Mesenchymal stem cell (in vitro differentiated cells and primary cell): ENCODE measurements at regions not wholly inside any gene's neighbourhood (a gene's known extent, or its start where the extent isn't known, plus 50 kb on each side); places are given as distances from the start of the nearest gene placed in this dataset.

Source experiments
- DNase-seq: peaks from one replicate; pipeline ENCODE4 v3.0.0-alpha.2; 2013
- H2AFZ ChIP-seq: one replicate; pipeline ENCODE4 v1.6.1; 2013; ENCODE audit warnings: low read depth, mild to moderate bottlenecking, control low read depth, inconsistent platforms, low read length, moderate library complexity
- H2AK5ac ChIP-seq: 2 replicates; pipeline ENCODE4 v1.6.1; 2013; ENCODE audit warnings: low read length, moderate library complexity, mild to moderate bottlenecking, inconsistent platforms; ENCODE audit not compliant: severe bottlenecking
- H2BK120ac ChIP-seq: one replicate; pipeline ENCODE4 v1.6.1; 2013; ENCODE audit warnings: low read depth, mild to moderate bottlenecking, inconsistent platforms, low read length, moderate library complexity
- H2BK12ac ChIP-seq, 2 experiments: one replicate each; pipeline ENCODE4 v1.6.1; 2013; ENCODE audit warnings: inconsistent platforms in 2 of 2, low read length in 2 of 2, mild to moderate bottlenecking in 2 of 2, moderate library complexity in 2 of 2, control low read depth in 1 of 2
- H2BK15ac ChIP-seq: one replicate; pipeline ENCODE4 v1.6.1; 2013; ENCODE audit warnings: mild to moderate bottlenecking, low read depth, inconsistent platforms; ENCODE audit not compliant: poor library complexity, severe bottlenecking
- H2BK5ac ChIP-seq: 2 replicates; pipeline ENCODE4 v1.6.1; 2013; ENCODE audit warnings: low read depth, mild to moderate bottlenecking, low read length, control low read depth, inconsistent platforms; ENCODE audit not compliant: poor library complexity, severe bottlenecking
- H3K14ac ChIP-seq, 2 experiments: one replicate each; pipeline ENCODE4 v1.6.1; 2013; ENCODE audit warnings: inconsistent platforms in 2 of 2, low read length in 2 of 2, control low read depth in 1 of 2, mild to moderate bottlenecking in 1 of 2, moderate library complexity in 1 of 2
- H3K18ac ChIP-seq, 2 experiments: one replicate each; pipeline ENCODE4 v1.6.1; 2013; ENCODE audit warnings: inconsistent platforms in 2 of 2, low read length in 2 of 2, control low read depth in 1 of 2, low read depth in 1 of 2, mild to moderate bottlenecking in 1 of 2
- H3K23ac ChIP-seq, 2 experiments: one replicate each; pipeline ENCODE4 v1.6.1; 2013; ENCODE audit warnings: inconsistent platforms in 2 of 2, low read length in 2 of 2, mild to moderate bottlenecking in 2 of 2, moderate library complexity in 2 of 2, control low read depth in 1 of 2
- H3K27ac ChIP-seq: 2 replicates; pipeline ENCODE4 v1.5.1; 2013; ENCODE audit warnings: mild to moderate bottlenecking, moderate library complexity, low read length, control low read depth, inconsistent platforms; ENCODE audit not compliant: poor library complexity, severe bottlenecking
- H3K27me3 ChIP-seq, 2 experiments: 2 replicates each; pipeline versions ENCODE4 v1.6.1 to v1.7.0; 2013; ENCODE audit warnings: low read length in 2 of 2, mild to moderate bottlenecking in 2 of 2, moderate library complexity in 2 of 2, control low read depth in 1 of 2, inconsistent platforms in 1 of 2; ENCODE audit not compliant: control insufficient read depth in 1 of 2, insufficient read depth in 1 of 2
- H3K36me3 ChIP-seq, 2 experiments: 2 replicates each; pipeline versions ENCODE4 v1.6.1 to v1.7.0; 2013; ENCODE audit warnings: low read length in 2 of 2, control low read depth in 1 of 2, inconsistent platforms in 1 of 2, low read depth in 1 of 2, mild to moderate bottlenecking in 1 of 2; ENCODE audit not compliant: insufficient read depth in 2 of 2, control insufficient read depth in 1 of 2
- H3K4ac ChIP-seq, 2 experiments: one replicate each; pipeline ENCODE4 v1.6.1; 2013; ENCODE audit warnings: inconsistent platforms in 2 of 2, low read length in 2 of 2, mild to moderate bottlenecking in 2 of 2, moderate library complexity in 2 of 2, control low read depth in 1 of 2, low read depth in 1 of 2
- H3K4me1 ChIP-seq: 2 replicates; pipeline ENCODE4 v1.6.1; 2013; ENCODE audit warnings: low read depth, low read length, control low read depth; ENCODE audit not compliant: control insufficient read depth, insufficient read depth
- H3K4me2 ChIP-seq: 2 replicates; pipeline ENCODE4 v1.6.1; 2013; ENCODE audit warnings: low read length, mild to moderate bottlenecking, inconsistent platforms; ENCODE audit not compliant: poor library complexity, severe bottlenecking
- H3K4me3 ChIP-seq, 2 experiments: 2 replicates each; pipeline versions ENCODE4 v1.5.1 to v1.7.0; 2013; ENCODE audit warnings: low read length in 2 of 2, mild to moderate bottlenecking in 2 of 2, control low read depth in 1 of 2, low read depth in 1 of 2; ENCODE audit not compliant: insufficient read depth in 1 of 2
- H3K79me1 ChIP-seq: replicated peaks from 2 replicates; pipeline ENCODE4 v1.6.1; 2013; ENCODE audit warnings: mild to moderate bottlenecking, control low read depth, low read length, inconsistent platforms; ENCODE audit not compliant: poor library complexity, severe bottlenecking
- H3K9ac ChIP-seq: 2 replicates; pipeline ENCODE4 v1.7.0; 2013; ENCODE audit warnings: mild to moderate bottlenecking, low read length, moderate library complexity
- H3K9me3 ChIP-seq: 2 replicates; pipeline ENCODE4 v1.7.0; 2013; ENCODE audit warnings: mild to moderate bottlenecking, low read length; ENCODE audit not compliant: control insufficient read depth
- H4K8ac ChIP-seq: one replicate; pipeline ENCODE4 v1.6.1; 2013; ENCODE audit warnings: inconsistent platforms, mild to moderate bottlenecking, low read length, moderate library complexity
- H4K91ac ChIP-seq: one replicate; pipeline ENCODE4 v1.6.1; 2013; ENCODE audit warnings: mild to moderate bottlenecking, low read length, inconsistent platforms
- WGBS: methylation state at CpG from one replicate; pipeline ENCODE4 v1.1.7; 2013; ENCODE audit warnings: mixed read lengths; 5-methylcytosine and 5-hydroxymethylcytosine counted together

- WGBS, result 77% methylated on average over 4 of the region's 4 CpGs
- Histone ChIP-seq H3K27ac (no peak overlapping the region), H3K79me1 (no peaks in the 10 kb centered on the region)
Observed at GRCh38 chr3:18544146-18544545, 119.0 kb upstream of the SATB1 start.

GRCh38 chr3:18538463-18539230 is 113.5 kb upstream of the SATB1 start:
- Histone ChIP-seq H3K36me3 (no peaks in the 10 kb centered on the region), H3K9me3 (no peaks in the 10 kb centered on the region), H2BK5ac (no peak overlapping the region), H4K91ac (no peak overlapping the region), H3K18ac (no peak overlapping the region), H2AFZ (no peak overlapping the region), H3K23ac (no peak overlapping the region), H3K27me3 (no peaks in the 10 kb centered on the region), H2BK12ac (no peak overlapping the region), H3K79me1 (no peaks in the 10 kb centered on the region), H3K14ac (no peak overlapping the region), H3K9ac (no peak overlapping the region), H2AK5ac (no peak overlapping the region), H2BK15ac (no peak overlapping the region), H3K4ac (no peak overlapping the region), H3K4me3 (no peak overlapping the region), H3K4me2 (no peak overlapping the region), H2BK120ac (no peak overlapping the region), H4K8ac (no peak overlapping the region), H3K27ac (no peak overlapping the region), H3K4me1 (no peaks in the 10 kb centered on the region)
- DNase-seq, result no peak
- WGBS, result 79% methylated on average over 7 of the region's 7 CpGs

More at GRCh38 chr3:18544146-18544545, 119.0 kb upstream of the SATB1 start:
- Histone ChIP-seq H2BK12ac (no peak overlapping the region), H2BK15ac (no peak overlapping the region), H3K36me3 (no peaks in the 10 kb centered on the region), H3K4me3 (no peak overlapping the region), H3K14ac (no peak overlapping the region), H3K9me3 (peaks cover 8% of the 10 kb centered on the region), H4K91ac (no peak overlapping the region), H2AFZ (no peak overlapping the region), H3K4me1 (no peaks in the 10 kb centered on the region), H4K8ac (no peak overlapping the region), H3K27me3 (no peaks in the 10 kb centered on the region), H3K18ac (no peak overlapping the region), H3K9ac (no peak overlapping the region), H2BK5ac (no peak overlapping the region), H3K4ac (no peak overlapping the region), H2BK120ac (no peak overlapping the region), H2AK5ac (no peak overlapping the region), H3K4me2 (no peak overlapping the region), H3K23ac (no peak overlapping the region)
- no peak for DNase-seq

GRCh38 chr3:18533039-18533438 is 107.9 kb upstream of the SATB1 start:
- no peaks in the 10 kb centered on the region for H3K4me1 ChIP-seq
- no peaks in the 10 kb centered on the region for H3K27me3 ChIP-seq
- no peaks in the 10 kb centered on the region for H3K36me3 ChIP-seq
- no peak overlapping the region for H3K18ac ChIP-seq
- no peak overlapping the region for H2BK12ac ChIP-seq
- H4K91ac ChIP-seq, result no peak overlapping the region
- whole genome bisulfite sequencing, result 91% methylated on average over 2 of the region's 2 CpGs
- H3K23ac ChIP-seq, result no peak overlapping the region
- H3K4ac ChIP-seq, result no peak overlapping the region
- H3K9me3 ChIP-seq, result no peaks in the 10 kb centered on the region
- H3K9ac ChIP-seq, result no peak overlapping the region
- no peak for DNase-seq
- no peak overlapping the region for H2AFZ ChIP-seq
- no peak overlapping the region for H3K4me3 ChIP-seq
- H3K79me1 ChIP-seq, result no peaks in the 10 kb centered on the region
- H2AK5ac ChIP-seq, result no peak overlapping the region
- H4K8ac ChIP-seq, result no peak overlapping the region
- no peak overlapping the region for H3K14ac ChIP-seq
- H3K4me2 ChIP-seq, result no peak overlapping the region
- no peak overlapping the region for H3K27ac ChIP-seq
- H2BK120ac ChIP-seq, result no peak overlapping the region
- no peak overlapping the region for H2BK5ac ChIP-seq
- no peak overlapping the region for H2BK15ac ChIP-seq

- Histone ChIP-seq H3K4ac (no peak overlapping the region), H3K23ac (no peak overlapping the region), H2BK120ac (no peak overlapping the region), H2BK12ac (no peak overlapping the region), H3K79me1 (no peaks in the 10 kb centered on the region), H3K27me3 (no peaks in the 10 kb centered on the region), H3K27ac (no peak overlapping the region), H2AFZ (no peak overlapping the region), H3K4me3 (no peak overlapping the region), H2BK15ac (no peak overlapping the region), H2AK5ac (no peak overlapping the region), H4K8ac (no peak overlapping the region), H3K14ac (no peak overlapping the region), H3K9ac (no peak overlapping the region), H4K91ac (no peak overlapping the region), H3K18ac (no peak overlapping the region), H3K36me3 (no peaks in the 10 kb centered on the region), H3K9me3 (no peaks in the 10 kb centered on the region), H2BK5ac (no peak overlapping the region), H3K4me2 (no peak overlapping the region), H3K4me1 (no peaks in the 10 kb centered on the region)
- no peak for DNase-seq
- no CpG with 5 or more reads among the region's 1 CpG for WGBS
Observed at GRCh38 chr3:18531662-18532061, 106.5 kb upstream of the SATB1 start.
